SJSA1 (cell line): ENCODE measurements at regions not wholly inside any gene's neighbourhood (a gene's known extent, or its start where the extent isn't known, plus 50 kb on each side); places are given as distances from the start of the nearest gene placed in this dataset.
A peak's percentile ranks its signal among the peaks of the same experiment; 100 is the strongest.

Source experiments
- DNase-seq, 2 experiments: peaks; one replicate each; pipeline ENCODE4 v3.0.0-alpha.2; 2015 to 2020; ENCODE audit warnings: low spot score in 2 of 2, low read depth in 1 of 2
- H3K27ac ChIP-seq: fragments of 250-450 bp; sonication (Bioruptor Pico); 2 replicates; pipeline ENCODE4 v1.5.1; 2020; ENCODE audit warnings: mild to moderate bottlenecking, moderate library complexity
- H3K27me3 ChIP-seq: fragments of 250-450 bp; sonication (Bioruptor Pico); replicated peaks from 2 replicates; pipeline ENCODE4 v1.5.1; 2020; ENCODE audit warnings: mild to moderate bottlenecking, moderate library complexity
- H3K36me3 ChIP-seq: fragments of 250-450 bp; sonication (Bioruptor Pico); 2 replicates; pipeline ENCODE4 v1.5.1; 2020; ENCODE audit warnings: mild to moderate bottlenecking
- H3K4me1 ChIP-seq: fragments of 250-450 bp; sonication (Bioruptor Pico); replicated peaks from 2 replicates; pipeline ENCODE4 v1.6.1; 2021; ENCODE audit warnings: mild to moderate bottlenecking
- H3K4me3 ChIP-seq: fragments of 250-450 bp; sonication (Bioruptor Pico); 2 replicates; pipeline ENCODE4 v1.5.1; 2020; ENCODE audit warnings: mild to moderate bottlenecking
- H3K9me3 ChIP-seq: fragments of 250-450 bp; sonication (Bioruptor Pico); replicated peaks from 2 replicates; pipeline ENCODE4 v1.5.1; 2020; ENCODE audit warnings: mild to moderate bottlenecking

DNA sequence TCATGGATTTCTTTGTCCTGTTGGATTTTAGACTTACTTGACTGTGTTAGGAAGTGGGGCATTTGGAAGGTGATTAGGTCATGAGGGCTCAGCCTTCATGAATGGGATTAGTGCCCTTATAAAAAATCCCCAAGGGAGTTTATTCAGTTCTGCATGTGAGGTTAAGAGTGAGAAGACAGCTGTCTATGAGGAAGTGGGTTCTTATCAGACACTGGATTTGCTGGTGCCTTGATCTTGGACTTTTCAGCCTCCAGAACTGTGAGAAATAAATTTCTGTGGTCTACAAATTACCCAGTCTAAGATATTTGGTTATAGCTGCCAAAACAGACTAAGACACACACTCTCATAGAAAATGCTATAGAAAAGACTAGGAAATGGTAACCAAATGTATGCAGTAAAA, 724.7 kb upstream of the FZD8 start:
- Histone ChIP-seq H3K9me3 (no peaks in the 10 kb centered on the region), H3K36me3 (no peaks in the 10 kb centered on the region), H3K4me3 (no peak overlapping the region), H3K27me3 (no peaks in the 10 kb centered on the region), H3K4me1 (no peaks in the 10 kb centered on the region), H3K27ac (no peak overlapping the region)
- no peak for DNase-seq

DNA sequence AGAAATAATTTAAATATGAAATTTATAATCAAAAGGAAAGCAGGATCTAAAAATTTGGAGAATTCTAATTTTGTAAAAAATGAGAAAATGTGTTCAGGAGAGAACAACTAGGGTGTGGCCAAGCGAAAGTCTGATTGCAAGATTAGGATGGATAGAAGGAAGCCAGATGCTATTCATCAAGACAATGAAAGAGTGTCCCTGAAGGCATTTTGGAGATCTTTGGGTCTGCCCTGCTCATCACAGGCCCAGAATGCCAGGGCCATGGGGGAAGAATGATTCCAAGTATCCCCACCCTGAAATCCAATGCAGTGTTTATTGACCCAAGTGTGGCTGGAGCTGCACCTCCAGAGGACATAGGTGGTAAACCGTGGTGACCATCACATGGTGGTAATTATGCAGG, 724.0 kb upstream of the FZD8 start:
- no peak for DNase-seq
- Histone ChIP-seq H3K4me1 (no peaks in the 10 kb centered on the region), H3K36me3 (no peaks in the 10 kb centered on the region), H3K27ac (no peak overlapping the region), H3K27me3 (no peaks in the 10 kb centered on the region), H3K4me3 (no peak overlapping the region), H3K9me3 (no peaks in the 10 kb centered on the region)

DNA sequence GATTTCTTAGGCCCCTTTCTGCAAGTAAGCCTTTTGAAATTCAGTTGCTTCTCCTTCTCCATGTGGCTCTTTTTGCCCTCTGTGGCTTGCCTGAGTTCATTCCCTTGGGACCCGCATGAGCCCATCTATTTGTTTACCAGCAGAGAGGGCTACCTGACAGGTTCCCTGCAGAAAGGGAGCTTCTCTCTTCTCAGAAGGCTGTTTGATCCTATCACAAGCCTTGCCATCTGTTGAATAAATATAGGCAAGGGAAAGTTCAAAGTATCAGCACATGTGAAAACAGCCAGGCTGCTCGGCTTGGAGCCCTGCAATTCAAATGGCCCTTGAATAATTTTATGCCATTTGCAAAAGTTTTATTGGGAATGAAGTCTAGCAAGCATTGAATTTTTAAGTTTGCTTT, 720.2 kb upstream of the FZD8 start:
- DNase-seq, result no peak
- Histone ChIP-seq H3K36me3 (no peaks in the 10 kb centered on the region), H3K9me3 (no peaks in the 10 kb centered on the region), H3K4me1 (peaks cover 8% of the 10 kb centered on the region), H3K4me3 (no peak overlapping the region), H3K27me3 (no peaks in the 10 kb centered on the region), H3K27ac (no peak overlapping the region)

DNA sequence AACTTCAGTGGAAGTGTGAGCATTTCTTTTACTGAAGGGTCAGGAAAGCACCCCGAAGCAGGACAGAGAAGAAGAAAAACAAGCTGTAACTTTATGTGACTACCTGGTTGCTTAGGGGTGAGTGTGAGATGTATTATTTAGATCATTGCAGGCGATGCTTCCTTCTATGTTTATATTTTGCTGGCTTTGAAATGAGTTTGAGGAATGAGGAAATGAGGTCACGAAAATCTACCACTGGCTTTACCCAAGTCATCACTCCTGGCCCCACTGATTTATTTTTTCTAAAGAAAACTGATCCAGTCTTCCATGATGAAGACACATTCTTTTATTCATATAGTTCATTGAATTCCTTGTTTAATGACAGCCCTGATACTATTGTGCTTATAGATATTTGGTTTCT, 716.6 kb upstream of the FZD8 start:
- H3K27me3 ChIP-seq, result no peaks in the 10 kb centered on the region
- H3K4me1 ChIP-seq, result peaks cover 8% of the 10 kb centered on the region
- no peaks in the 10 kb centered on the region for H3K36me3 ChIP-seq
- DNase-seq, result peak in 1 of 2 experiments; percentile 11
- no peaks in the 10 kb centered on the region for H3K9me3 ChIP-seq
- H3K4me3 ChIP-seq, result no peak overlapping the region
- H3K27ac ChIP-seq, result no peak overlapping the region

DNA sequence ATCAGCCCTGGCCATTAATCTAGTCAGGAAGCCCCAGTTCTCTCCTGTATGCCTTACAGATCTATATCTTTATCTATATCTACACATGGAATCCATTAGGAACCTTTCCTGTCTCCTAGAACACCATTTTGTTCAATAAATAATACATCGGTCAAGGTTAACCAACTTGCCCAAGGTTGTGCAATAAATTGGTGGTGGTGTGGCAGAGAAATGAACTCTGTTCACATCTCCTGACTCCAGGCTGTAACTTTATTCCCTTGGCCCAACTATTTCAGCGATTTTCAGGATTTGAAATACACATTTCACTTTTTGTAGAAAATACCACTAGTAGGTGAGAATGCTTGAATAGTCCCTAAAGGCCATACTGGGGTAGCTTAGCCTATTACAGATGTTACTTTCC, 712.5 kb upstream of the FZD8 start:
- Histone ChIP-seq H3K36me3 (no peaks in the 10 kb centered on the region), H3K27me3 (no peaks in the 10 kb centered on the region), H3K27ac (no peak overlapping the region), H3K4me3 (no peak overlapping the region), H3K9me3 (no peaks in the 10 kb centered on the region), H3K4me1 (peaks cover 16% of the 10 kb centered on the region)
- no peak for DNase-seq

DNA sequence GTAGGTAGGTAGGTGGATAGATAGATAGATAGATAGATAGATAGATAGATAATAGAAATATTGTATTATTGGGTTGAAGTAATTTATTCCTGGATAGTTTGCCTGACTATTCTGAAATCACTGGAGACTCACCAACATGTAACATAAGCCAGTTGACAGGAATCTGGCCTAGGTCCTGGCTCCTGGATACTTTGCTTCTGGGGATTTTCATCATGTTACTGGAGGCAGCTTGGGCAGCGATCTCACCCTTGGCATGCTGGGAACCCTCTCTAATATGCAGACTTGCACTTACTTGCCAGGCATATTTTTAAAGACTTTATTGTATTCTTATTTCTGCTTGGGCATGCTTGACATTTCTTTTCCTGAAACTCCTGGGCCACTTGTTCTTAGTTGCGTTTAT, 709.1 kb upstream of the FZD8 start:
- Histone ChIP-seq H3K27ac (no peak overlapping the region), H3K27me3 (no peaks in the 10 kb centered on the region), H3K36me3 (no peaks in the 10 kb centered on the region), H3K4me3 (no peak overlapping the region), H3K4me1 (peaks cover 16% of the 10 kb centered on the region), H3K9me3 (no peaks in the 10 kb centered on the region)
- DNase-seq, result no peak

DNA sequence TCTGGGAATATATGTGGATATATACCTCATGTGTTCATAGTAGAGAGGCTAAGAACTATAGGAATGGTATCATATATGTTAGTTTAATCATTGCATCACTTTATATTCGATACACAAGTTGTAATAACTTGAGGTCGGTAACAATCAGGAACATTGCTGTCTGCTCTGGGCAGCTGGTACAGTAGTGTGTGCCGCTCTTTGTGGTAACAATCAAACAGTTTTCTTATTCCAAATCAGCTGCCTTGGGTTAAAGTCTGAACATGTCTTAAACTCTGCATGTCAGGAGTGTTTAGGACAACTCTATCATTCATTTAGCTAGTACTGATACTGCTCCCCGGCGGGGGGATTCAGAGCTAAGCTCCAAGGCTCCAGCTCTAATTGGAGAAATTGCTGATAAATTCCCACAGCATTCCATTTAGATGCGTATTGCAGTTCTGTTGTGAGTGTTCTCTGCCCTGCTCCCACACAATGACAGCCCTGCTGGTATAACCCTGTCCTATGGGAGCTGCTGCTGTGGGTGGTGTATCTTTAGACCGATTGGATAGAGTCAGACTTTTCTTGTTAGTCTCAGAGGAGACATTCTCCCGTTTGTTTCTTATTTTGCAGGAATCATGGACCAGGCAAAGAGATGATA, 707.5 kb upstream of the FZD8 start:
- H3K9me3 ChIP-seq, result no peaks in the 10 kb centered on the region
- no peaks in the 10 kb centered on the region for H3K36me3 ChIP-seq
- no peaks in the 10 kb centered on the region for H3K27me3 ChIP-seq
- H3K27ac ChIP-seq, result peak overlapping the region; percentile 83
- H3K4me3 ChIP-seq, result no peak overlapping the region
- peaks cover 17% of the 10 kb centered on the region for H3K4me1 ChIP-seq
- DNase-seq, result peak; percentile 89 to 90

DNA sequence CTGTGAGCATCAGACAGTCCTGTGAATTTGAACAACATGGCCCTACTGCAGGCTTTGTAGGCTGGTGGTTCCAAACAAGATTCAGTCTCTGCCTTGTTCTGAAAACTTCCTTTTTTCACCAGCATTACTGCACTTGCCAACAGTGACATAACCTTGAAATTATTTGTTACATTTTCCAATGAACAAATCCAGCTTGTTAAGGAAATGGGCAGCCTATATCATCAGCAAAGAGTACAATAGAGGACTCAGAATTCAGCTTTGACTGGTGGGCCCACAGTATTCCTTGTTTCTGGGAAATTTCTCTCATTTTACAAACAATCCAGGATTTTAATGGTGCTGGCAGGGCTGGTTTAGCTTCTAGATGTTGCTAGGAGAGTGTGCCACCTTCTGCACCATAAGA, 703.7 kb upstream of the FZD8 start:
- H3K36me3 ChIP-seq, result no peaks in the 10 kb centered on the region
- H3K4me3 ChIP-seq, result no peak overlapping the region
- H3K9me3 ChIP-seq, result no peaks in the 10 kb centered on the region
- H3K4me1 ChIP-seq, result peaks cover 23% of the 10 kb centered on the region
- no peaks in the 10 kb centered on the region for H3K27me3 ChIP-seq
- DNase-seq, result no peak
- H3K27ac ChIP-seq, result no peak overlapping the region

DNA sequence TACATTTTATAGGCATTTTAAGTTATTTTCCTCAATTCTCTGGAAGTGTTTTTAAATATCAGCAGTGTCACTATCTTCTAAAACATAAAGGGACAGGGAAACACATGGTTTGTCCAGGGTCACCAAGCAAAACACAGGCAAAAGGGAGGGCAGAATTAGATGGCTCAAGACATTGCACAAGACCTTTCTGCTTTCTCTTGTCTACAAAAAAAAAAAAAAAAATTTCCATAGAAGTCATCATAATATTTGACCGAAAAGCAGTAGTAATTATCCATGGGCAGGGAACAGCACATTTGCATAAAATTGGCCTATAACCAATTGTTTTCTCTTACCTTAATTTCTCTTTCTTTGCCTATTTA, 703.1 kb upstream of the FZD8 start:
- Histone ChIP-seq H3K27ac (no peak overlapping the region), H3K36me3 (no peaks in the 10 kb centered on the region), H3K4me3 (no peak overlapping the region), H3K9me3 (no peaks in the 10 kb centered on the region), H3K4me1 (peaks cover 19% of the 10 kb centered on the region), H3K27me3 (no peaks in the 10 kb centered on the region)
- no peak for DNase-seq

DNA sequence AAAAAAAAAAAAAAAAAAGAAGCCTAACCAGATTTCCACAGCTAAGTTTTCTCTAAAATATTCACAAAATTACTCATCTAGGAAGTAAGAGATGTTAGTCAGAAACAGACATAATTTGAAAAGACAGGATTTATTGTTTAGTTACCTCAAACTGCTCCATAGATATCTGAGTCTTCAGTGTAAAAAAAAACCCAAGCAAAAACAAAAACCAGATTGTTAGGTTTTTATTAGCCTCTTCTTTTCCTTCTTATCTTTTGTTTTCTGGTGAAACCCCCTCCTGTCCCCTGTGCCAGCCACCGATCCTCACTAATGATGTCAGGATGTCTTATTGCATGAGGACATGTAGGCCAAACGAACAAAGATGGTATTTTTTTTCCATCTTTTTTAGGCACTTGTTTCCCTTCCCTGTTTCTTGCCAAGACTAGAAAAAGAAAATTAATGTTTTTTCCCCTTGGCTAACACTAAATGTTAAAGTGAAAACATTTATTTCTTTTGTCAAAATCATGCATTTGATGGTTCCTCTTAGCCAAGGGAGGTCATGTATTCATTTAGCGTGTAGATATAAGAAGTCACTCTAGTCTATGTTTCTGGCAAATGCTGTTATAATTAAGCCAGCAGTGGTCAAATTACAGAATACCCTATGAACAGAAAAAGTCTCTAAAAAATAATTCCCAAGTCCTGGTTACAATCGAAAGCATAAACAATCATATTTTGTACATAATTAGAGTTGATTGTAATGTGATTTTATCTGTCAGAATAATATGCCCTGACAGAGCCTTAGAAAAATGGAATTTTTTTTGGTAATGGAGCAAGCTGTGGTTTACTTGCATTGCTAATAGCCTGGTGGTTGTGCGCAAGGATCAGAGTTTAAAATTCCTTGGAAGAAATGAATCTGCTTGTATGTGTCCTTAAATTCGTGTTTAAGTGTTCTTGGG, 702.4 kb upstream of the FZD8 start:
- Histone ChIP-seq H3K4me3 (no peak overlapping the region), H3K9me3 (no peaks in the 10 kb centered on the region), H3K36me3 (no peaks in the 10 kb centered on the region), H3K4me1 (peaks cover 14% of the 10 kb centered on the region), H3K27ac (no peak overlapping the region), H3K27me3 (no peaks in the 10 kb centered on the region)
- DNase-seq, result peak in 1 of 2 experiments; percentile 21

DNA sequence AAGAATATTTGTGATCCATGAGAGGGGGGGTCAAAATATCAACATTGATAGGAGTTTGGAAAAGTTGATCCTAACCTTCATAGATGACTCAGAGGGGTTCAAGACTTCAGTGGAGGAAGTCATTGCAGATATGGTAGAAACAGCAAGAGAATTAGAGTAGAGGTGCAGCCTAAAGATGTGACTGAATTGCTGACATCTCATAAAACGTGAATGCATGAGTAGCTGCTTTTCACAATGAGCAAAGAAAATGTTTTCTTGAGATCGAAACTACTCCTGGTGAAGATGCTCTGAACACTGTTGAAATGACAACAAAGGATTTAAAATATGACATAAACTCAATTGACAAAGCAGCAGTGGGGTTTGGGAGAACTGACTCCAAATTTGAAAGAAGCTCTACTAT, 700.7 kb upstream of the FZD8 start:
- no peaks in the 10 kb centered on the region for H3K27me3 ChIP-seq
- H3K4me1 ChIP-seq, result peaks cover 7% of the 10 kb centered on the region
- no peak for DNase-seq

DNA sequence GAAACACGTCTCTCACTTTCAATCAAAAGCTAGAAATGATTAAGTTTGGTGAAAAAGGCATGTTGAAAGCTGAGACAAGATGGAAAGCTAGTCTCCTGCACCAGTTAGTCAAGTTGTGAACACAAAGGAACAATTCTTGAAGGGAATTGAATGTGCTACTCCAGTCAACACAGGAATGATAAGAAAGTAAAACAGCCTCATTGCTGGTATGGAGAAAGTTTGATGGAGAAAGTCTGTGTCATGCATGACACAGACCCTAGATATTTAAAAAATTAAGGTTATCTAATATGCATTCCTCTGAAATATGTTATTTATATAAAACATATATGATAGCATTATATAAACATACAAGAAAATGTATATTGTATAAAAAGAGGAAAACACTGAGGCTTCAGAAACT, 699.4 kb upstream of the FZD8 start:
- no peaks in the 10 kb centered on the region for H3K9me3 ChIP-seq
- no peaks in the 10 kb centered on the region for H3K36me3 ChIP-seq
- DNase-seq, result no peak
- no peak overlapping the region for H3K4me3 ChIP-seq
- H3K27ac ChIP-seq, result no peak overlapping the region
- H3K4me1 ChIP-seq, result peaks cover 16% of the 10 kb centered on the region
- no peaks in the 10 kb centered on the region for H3K27me3 ChIP-seq

More for the DNA sequence above, 700.7 kb upstream of the FZD8 start:
- no peak overlapping the region for H3K27ac ChIP-seq
- H3K36me3 ChIP-seq, result no peaks in the 10 kb centered on the region
- no peak overlapping the region for H3K4me3 ChIP-seq
- no peaks in the 10 kb centered on the region for H3K9me3 ChIP-seq

DNA sequence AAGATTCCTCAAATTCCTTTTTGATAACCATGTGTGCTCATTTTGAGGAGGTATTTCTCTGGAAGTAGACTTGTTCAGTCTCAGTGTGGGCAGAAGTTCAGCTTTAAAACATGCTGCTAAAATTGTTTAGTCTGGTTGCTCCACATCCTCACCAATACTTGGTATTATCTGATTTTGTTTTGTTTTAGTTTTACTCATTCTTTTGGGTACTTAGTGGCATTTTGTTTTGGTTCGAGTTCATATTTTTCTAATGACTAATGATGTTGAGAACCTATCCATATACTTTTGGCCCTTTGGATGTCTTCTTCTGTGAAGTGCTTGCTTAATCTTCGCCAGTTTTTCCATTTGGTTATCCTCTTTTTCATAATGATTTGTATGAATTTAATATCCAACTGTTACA, 694.2 kb upstream of the FZD8 start:
- H3K27ac ChIP-seq, result peak overlapping the region; percentile 20; the same call in 1 of the 2 replicates
- H3K4me1 ChIP-seq, result peaks cover 20% of the 10 kb centered on the region
- peak; percentile 47 to 88 for DNase-seq

DNA sequence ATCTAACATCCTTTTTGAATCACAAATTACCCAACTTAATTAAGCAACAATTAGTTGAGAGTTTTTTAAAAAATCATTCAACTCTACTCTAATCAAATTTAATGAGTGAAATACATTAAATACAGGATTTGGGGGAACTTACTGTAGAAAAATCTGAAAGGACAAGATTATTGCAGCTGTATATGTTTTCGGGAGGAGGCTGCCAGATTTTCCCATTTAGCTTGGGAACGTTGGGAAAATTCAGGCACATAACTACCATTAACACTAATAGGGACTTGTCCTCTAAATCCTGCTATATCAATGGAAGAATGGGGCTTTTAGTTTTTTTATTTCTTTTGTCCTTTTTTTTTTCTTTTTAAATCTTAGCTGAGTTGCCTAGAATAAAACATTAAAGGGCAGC, 691.4 kb upstream of the FZD8 start:
- no peak overlapping the region for H3K27ac ChIP-seq
- no peaks in the 10 kb centered on the region for H3K27me3 ChIP-seq
- no peaks in the 10 kb centered on the region for H3K9me3 ChIP-seq
- H3K4me3 ChIP-seq, result no peak overlapping the region
- no peaks in the 10 kb centered on the region for H3K36me3 ChIP-seq
- no peak for DNase-seq
- H3K4me1 ChIP-seq, result peaks cover 18% of the 10 kb centered on the region

More for the DNA sequence above, 694.2 kb upstream of the FZD8 start:
- H3K36me3 ChIP-seq, result no peaks in the 10 kb centered on the region
- no peaks in the 10 kb centered on the region for H3K27me3 ChIP-seq
- H3K4me3 ChIP-seq, result no peak overlapping the region
- H3K9me3 ChIP-seq, result no peaks in the 10 kb centered on the region
